OCI-LY3 (cell line): ENCODE measurements at regions not wholly inside any gene's neighbourhood (a gene's known extent, or its start where the extent isn't known, plus 50 kb on each side); places are given as distances from the start of the nearest gene placed in this dataset.

ENCODE experiments used
- EZH2phosphoT487 ChIP-seq: fragments of 200-600 bp; shearing (Covaris generic); IDR thresholded peaks from 2 replicates; pipeline ENCODE4 v1.6.1; 2018; ENCODE audit warnings: antibody characterized with exemption, mixed run types, low read depth
- TF ChIP-seq, protein P1 (sequence below): fragments of 200-600, 300-600 bp; sonication (generic); IDR thresholded peaks from 2 replicates; pipeline ENCODE4 v1.5.1; 2014; ENCODE audit warnings: antibody characterized with exemption, low read length, low read depth

DNA sequence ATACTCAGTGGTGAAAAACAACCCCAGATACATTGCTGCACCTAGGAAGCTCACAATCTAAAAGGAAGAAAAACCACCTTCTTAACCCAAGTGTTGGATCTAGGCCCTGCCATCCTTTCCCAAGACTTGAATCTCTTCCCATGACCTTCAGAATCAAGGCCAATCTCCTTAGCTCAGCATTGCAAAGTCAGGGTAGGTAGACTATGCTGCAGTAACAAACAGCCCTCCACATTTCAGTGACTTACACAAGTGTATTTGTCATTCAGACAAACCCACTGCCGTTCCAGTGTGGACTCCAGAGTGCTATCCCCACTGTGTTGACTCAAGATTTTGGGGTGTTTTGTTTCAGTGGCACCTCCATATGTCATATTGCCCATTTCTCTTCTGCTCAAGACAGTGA lies 278.4 kb downstream of the UACA start:
- TF ChIP-seq, protein P1, sequence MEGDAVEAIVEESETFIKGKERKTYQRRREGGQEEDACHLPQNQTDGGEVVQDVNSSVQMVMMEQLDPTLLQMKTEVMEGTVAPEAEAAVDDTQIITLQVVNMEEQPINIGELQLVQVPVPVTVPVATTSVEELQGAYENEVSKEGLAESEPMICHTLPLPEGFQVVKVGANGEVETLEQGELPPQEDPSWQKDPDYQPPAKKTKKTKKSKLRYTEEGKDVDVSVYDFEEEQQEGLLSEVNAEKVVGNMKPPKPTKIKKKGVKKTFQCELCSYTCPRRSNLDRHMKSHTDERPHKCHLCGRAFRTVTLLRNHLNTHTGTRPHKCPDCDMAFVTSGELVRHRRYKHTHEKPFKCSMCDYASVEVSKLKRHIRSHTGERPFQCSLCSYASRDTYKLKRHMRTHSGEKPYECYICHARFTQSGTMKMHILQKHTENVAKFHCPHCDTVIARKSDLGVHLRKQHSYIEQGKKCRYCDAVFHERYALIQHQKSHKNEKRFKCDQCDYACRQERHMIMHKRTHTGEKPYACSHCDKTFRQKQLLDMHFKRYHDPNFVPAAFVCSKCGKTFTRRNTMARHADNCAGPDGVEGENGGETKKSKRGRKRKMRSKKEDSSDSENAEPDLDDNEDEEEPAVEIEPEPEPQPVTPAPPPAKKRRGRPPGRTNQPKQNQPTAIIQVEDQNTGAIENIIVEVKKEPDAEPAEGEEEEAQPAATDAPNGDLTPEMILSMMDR = no peak
- TF ChIP-seq EZH2phosphoT487 = no peak
